ENCODE measurements at regions not wholly inside any gene's neighbourhood (a gene's known extent, or its start where the extent isn't known, plus 50 kb on each side); places are given as distances from the start of the nearest gene placed in this dataset.

GRCh38 chr9:38289236-38289865 is 103.2 kb upstream of the ALDH1B1 start:
- intact Hi-C loops (cut with DNase I), result no loop called here
- Histone ChIP-seq H3K27ac (no peak overlapping the region), H3K4me3 (no peak overlapping the region), H3K9me3 (no peaks in the 10 kb centered on the region), H3K27me3 (no peaks in the 10 kb centered on the region), H3K4me1 (no peaks in the 10 kb centered on the region), H3K36me3 (no peaks in the 10 kb centered on the region)
- TF ChIP-seq POLR2A (IDR thresholded peaks at IDR 0.05) (no peak), CTCF (IDR thresholded peaks at IDR 0.05) (no peak)
- WGBS (ENCODE audit: insufficient coverage, low coverage, low lambda C conversion rate, missing lambda C conversion rate), result 75% methylated on average over 4 of the region's 4 CpGs
- DNase-seq, result peak in 1 of 3 donors; percentile 9
- ATAC-seq, result no peak

GRCh38 chr9:38288502-38288901 is 104.0 kb upstream of the ALDH1B1 start:
- Histone ChIP-seq H3K27ac (no peak overlapping the region), H3K36me3 (no peaks in the 10 kb centered on the region), H3K27me3 (no peaks in the 10 kb centered on the region), H3K4me1 (no peaks in the 10 kb centered on the region), H3K4me3 (no peak overlapping the region), H3K9me3 (no peaks in the 10 kb centered on the region)
- intact Hi-C loops (cut with DNase I), result no loop called here
- DNase-seq (peak in 1 of 3 donors; percentile 38), ATAC-seq (no peak)
- 63% methylated on average over 2 of the region's 2 CpGs for WGBS (ENCODE audit: insufficient coverage, low coverage, low lambda C conversion rate, missing lambda C conversion rate)
- TF ChIP-seq CTCF (IDR thresholded peaks at IDR 0.05) (no peak), POLR2A (IDR thresholded peaks at IDR 0.05) (no peak)

GRCh38 chr9:38287420-38287985 is 105.0 kb upstream of the ALDH1B1 start:
- no peaks in the 10 kb centered on the region for H3K9me3 ChIP-seq
- TF ChIP-seq CTCF (IDR thresholded peaks at IDR 0.05) (no peak), POLR2A (IDR thresholded peaks at IDR 0.05) (no peak)
- no peak overlapping the region for H3K4me3 ChIP-seq
- no peaks in the 10 kb centered on the region for H3K27me3 ChIP-seq
- intact Hi-C loops (cut with DNase I), result no loop called here
- 40% methylated on average over 1 of the region's 2 CpGs for WGBS (ENCODE audit: insufficient coverage, low coverage, low lambda C conversion rate, missing lambda C conversion rate)
- no peaks in the 10 kb centered on the region for H3K4me1 ChIP-seq
- no peaks in the 10 kb centered on the region for H3K36me3 ChIP-seq
- no peak overlapping the region for H3K27ac ChIP-seq
- DNase-seq (peak in 1 of 3 donors; percentile 10), ATAC-seq (no peak)

- H3K9me3 ChIP-seq, result no peaks in the 10 kb centered on the region
- no peaks in the 10 kb centered on the region for H3K4me1 ChIP-seq
- TF ChIP-seq POLR2A (IDR thresholded peaks at IDR 0.05) (no peak), CTCF (IDR thresholded peaks at IDR 0.05) (no peak)
- intact Hi-C loops (cut with DNase I), result no loop called here
- H3K27ac ChIP-seq, result no peak overlapping the region
- WGBS (ENCODE audit: insufficient coverage, low coverage, low lambda C conversion rate, missing lambda C conversion rate), result 62% methylated on average over 2 of the region's 2 CpGs
- peak in 1 of 3 donors; percentile 12 for DNase-seq
- no peak for ATAC-seq
- H3K4me3 ChIP-seq, result no peak overlapping the region
- H3K27me3 ChIP-seq, result no peaks in the 10 kb centered on the region
- no peaks in the 10 kb centered on the region for H3K36me3 ChIP-seq
Observed at GRCh38 chr9:38286766-38287165, 105.7 kb upstream of the ALDH1B1 start.

Measured in right lobe of liver (tissue), 6 donors.